SK-MEL-5 (cell line): ENCODE measurements at regions not wholly inside any gene's neighbourhood (a gene's known extent, or its start where the extent isn't known, plus 50 kb on each side); places are given as distances from the start of the nearest gene placed in this dataset.

ENCODE experiments used
- DNase-seq: peaks from one replicate; pipeline ENCODE4 v3.0.0-alpha.2; 2016; ENCODE audit warnings: low read depth, low spot score
- in situ Hi-C: cut with HindIII; loops from 2 replicates; pipeline ENCODE4 v1.10.0; 2016; ENCODE audit warnings: low sequenced_read_pairs, high pct_unique_total_duplicates, low pct_unique_long_range_greater_than_20kb

DNA sequence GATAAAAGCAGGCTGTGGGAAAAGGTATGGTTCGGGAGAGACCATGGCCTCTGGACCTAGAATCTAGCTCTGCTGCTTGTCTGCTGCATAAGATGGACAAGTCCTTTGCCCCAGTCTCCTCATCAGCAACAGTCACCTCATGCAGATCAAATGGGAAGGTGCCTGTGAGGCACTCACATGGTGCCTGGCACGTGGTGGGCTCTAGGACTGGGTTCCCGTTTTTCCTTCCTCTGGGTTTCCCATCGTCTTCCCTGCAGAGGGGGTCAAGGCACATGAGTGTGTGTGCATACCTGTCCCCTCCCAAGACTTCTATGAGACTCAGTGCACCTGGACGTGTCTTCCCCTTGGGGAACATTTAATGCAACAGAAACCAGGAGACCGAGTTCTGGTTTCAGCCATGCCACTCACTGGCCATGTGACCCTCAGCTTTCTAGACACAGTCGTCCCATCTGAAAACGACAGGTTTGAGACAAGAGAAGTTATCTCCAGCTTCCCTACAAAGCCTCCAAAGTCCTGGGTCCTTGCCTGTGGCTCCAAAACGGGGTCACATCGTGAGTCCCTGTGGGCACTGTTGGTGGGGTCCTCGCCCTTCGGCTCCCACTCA lies 95.9 kb upstream of the NPTX2 start:
- in situ Hi-C loops: no loop called here

GRCh38 chr7:98520356-98520951 lies 96.6 kb upstream of the NPTX2 start:
- DNase-seq: peak; percentile 18
- in situ Hi-C loops: no loop called here

More for the DNA sequence above, 95.9 kb upstream of the NPTX2 start:
- no peak for DNase-seq

DNA sequence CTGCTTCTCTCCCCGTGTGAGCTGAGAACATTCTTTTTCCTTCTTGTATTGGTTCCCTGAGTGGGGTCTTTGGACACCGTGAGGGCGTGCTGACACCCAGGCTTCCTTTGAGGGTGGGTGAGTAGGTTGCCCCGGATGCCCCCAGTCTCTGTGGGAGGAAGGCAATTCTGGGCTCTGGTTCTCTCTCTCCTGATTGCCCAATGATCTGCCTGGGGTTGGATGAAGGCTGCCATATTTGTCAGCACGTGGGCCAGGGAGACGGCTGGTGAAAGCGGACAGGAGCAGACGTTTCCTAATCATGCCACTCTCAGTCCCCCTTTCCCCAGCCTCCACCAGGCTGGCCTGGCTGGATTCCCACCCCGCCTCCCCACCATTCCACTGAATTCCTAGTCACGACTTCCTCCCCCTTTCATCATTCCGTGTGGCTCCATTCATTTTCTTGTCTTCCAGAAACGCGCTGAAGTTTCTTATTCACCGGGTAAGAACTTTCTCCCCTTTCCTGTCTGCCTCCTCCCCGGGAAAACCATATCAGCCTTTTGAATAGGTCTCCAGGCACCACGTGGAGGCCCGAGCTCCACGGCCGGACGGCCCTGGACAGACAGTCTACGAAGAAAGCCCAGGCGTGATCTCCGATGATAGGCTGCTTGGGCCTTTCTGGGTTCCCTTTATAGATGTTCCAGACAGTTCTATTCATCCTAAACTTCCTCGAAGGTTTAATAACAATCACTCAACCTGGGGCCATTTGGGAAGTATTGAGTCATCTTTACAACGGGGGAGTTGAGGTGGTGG lies 98.7 kb upstream of the NPTX2 start:
- DNase-seq: no peak
- in situ Hi-C loops: no loop called here

GRCh38 chr7:98515201-98515600 lies 101.9 kb upstream of the NPTX2 start:
- in situ Hi-C loops: no loop called here
- no peak for DNase-seq

- in situ Hi-C loops: no loop called here
- DNase-seq: peak; percentile 39
Measured at GRCh38 chr7:98514211-98515031, 102.7 kb upstream of the NPTX2 start.

GRCh38 chr7:98511175-98511574 lies 105.9 kb upstream of the NPTX2 start:
- no peak for DNase-seq
- in situ Hi-C loops: no loop called here

DNA sequence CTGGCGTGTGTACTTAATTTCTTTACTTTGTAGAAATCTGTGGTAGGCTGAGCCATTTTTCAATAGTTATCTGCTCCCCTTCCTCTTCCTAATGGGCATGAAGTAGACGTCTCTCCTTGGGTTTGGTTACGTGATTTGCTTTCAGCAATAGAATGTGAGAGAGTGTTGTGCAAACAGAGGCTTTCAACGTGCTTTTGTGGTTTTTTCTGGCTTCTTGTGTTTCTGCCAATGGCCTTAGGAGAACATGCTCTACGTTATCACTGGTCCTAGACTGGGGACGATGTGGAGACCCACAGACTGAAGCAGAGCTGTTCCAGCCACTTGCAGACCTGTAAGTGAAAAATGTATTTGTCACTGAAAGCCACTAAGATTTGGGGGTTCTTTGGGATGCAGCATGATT lies 107.2 kb upstream of the NPTX2 start:
- in situ Hi-C loops: no loop called here
- no peak for DNase-seq

DNA sequence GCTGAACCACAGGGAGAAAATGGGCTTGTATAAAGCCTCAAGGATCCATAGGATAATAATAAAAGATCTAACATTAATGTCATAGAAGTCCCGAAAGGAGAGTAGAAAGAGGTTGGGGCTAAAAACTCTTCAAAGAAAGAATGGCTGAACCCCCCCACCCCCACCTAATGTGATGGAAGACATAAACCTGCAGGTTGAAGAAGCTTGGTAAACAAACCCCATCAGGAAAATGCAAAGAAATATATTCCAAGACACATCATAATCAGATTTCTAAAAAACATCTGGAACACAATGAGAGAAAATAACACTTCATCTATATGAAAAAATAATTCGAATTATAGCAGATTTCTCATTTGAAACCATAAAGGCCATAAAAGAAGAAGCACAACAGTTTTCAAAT lies 105.6 kb upstream of the BAIAP2L1 start:
- no peak for DNase-seq
- in situ Hi-C loops: no loop called here

- no peak for DNase-seq
- in situ Hi-C loops: no loop called here
Measured at GRCh38 chr7:98500764-98501163, 99.9 kb upstream of the BAIAP2L1 start.

GRCh38 chr7:98496618-98497017 lies 95.7 kb upstream of the BAIAP2L1 start:
- in situ Hi-C loops: no loop called here

DNA sequence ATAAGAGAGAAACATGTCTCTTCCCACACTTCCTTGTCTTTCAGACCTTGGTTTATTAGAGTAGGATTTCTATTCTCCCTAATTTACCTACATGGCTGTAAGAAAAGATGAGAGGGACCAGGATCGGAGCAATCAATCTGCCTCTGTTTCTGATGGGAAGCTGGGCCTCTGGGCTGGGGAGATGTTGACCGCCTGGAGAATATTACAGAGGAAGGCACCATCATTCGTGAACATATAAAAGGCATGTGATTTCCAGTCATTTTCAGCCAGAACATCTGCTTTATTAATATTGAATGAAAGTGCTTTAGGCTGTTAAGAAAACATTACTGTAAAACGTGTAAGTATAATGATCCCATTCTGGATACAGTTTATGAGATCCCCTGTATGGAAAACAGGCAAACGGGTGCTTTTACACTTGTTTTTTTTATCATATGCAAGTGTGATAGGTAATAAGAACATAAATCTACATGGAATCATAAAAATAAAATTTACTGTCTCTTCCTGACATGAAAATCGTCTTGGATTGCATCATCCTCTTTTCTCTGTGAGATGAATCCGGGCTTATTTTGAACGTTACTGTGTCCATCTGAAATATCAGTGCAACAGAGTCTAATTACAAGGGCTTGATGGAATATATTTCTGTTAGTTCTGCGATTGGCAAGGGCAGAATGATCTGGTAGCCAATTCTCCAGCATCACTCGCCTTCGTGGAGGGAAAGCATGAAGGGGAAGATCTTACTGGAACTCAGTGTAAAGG lies 94.5 kb upstream of the BAIAP2L1 start:
- no peak for DNase-seq
- in situ Hi-C loops: no loop called here

More at GRCh38 chr7:98496618-98497017, 95.7 kb upstream of the BAIAP2L1 start:
- DNase-seq: no peak

DNA sequence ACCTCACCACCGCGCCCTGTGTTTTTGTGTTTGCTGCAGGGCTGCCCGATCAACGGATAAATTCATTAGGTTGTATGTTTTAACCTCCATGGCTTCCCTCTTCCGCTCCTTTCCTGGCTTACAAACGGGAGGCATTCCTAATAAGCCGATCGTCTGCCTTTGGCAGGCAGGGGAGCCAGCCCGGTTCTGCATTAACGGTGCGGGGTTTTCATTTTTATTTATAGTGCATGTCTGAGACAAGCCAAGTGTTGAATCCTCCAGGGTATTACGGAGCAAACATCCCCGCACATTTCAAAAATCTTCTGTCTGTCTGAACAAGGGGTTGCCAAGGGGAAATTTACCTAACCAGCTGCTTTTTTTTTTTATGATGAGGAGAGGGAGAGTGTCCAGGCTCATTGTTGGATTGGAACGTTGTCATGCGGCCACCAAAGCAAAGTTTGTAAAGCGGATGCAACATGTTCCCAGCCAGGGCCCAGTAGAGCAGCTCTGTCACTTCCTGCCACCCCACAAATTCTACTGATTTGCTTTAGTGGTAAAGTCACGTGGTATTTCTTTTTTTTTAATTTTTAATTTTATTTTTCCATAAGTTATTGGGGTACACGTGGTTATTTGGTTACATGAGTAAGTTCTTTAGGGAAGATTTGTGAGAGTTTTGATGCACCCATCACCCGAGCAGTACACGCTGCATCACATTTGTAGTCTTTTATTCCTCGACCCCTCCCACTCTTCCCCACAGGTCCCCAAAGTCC lies 92.3 kb upstream of the BAIAP2L1 start:
- in situ Hi-C loops: no loop called here
- DNase-seq: no peak

DNA sequence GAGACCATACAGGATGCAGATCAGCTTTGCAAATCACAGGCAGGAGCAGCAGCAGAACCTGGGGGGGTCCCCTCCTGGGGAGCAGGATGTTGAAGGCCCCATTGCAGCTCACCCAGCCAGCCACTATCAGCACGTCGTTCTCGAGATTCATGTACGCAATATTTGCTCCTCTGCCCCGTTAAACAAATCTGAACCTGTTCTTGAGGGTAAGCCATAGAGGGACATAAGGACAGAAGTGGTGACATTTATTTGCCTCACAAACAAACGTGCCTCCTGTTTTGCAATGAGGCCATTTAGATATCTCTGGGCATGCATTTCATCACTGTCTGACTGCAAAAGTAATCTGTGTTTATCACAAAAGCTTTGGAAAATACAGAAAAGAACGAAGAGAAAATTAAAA lies 87.3 kb upstream of the BAIAP2L1 start:
- no peak for DNase-seq
- in situ Hi-C loops: no loop called here

DNA sequence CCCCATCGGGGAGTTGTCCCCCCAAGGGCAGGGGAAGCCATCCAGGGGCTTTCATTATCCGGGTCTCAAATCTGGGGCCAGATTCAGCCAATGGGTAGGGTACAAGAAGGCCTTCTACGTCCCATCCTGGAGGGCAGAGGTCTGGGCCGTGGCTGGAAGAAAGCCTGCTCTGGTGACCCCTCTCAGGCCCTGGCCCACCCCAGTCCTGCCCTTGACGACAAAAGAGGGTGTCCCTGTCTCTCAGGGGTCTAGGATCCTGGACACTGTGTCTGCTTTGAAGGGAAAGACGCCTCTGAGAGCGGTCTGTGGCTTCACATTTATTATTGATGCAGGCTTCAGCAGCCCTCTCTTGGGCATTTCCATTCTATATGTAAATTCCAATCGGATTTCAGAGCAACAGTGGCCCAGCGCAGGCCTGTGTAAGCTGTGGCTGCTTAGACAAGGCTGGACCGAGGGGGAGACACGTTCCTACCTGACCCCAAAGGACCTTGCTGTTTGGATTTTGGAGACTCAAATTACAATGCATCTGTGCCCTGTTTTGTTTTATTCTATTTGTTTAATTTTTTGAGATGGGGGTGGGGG lies 83.2 kb upstream of the BAIAP2L1 start:
- in situ Hi-C loops: no loop called here
- no peak for DNase-seq

GRCh38 chr7:98483276-98483963 lies 82.5 kb upstream of the BAIAP2L1 start:
- DNase-seq: no peak
- in situ Hi-C loops: no loop called here

DNA sequence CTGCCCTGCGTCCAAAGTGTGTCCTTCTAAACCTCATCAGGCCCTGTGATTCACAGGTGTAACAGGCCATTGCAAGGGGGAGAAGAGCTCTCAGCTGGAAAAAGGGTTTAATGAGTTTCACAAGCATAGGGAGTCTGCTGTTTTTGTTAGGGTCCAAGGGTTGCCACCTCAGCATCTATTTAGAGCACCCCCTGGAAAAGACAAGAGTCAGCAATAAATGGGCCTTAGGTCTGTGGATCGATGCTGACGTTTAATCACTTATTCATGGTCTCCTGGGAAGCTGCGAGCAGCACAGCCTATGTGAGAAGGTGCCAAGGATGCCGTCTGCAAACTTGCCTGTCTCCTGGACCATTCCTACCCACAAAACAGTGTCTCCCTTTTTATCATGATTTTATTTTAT lies 78.4 kb upstream of the BAIAP2L1 start:
- in situ Hi-C loops: no loop called here
- no peak for DNase-seq
